T-helper 2 cell treated with Interferon-gamma antibody and Interleukin-4, amounts not matched to agents 100 ng/mL and 5 ng/mL, for 36 hours (primary cell): ENCODE measurements at regions not wholly inside any gene's neighbourhood (a gene's known extent, or its start where the extent isn't known, plus 50 kb on each side); places are given as distances from the start of the nearest gene placed in this dataset.
"Not testable (repeated sequence)": the region's sequence is repeated elsewhere in the genome, so short reads cannot be mapped to it uniquely, and the experiment has no call there.

Experiments
- intact Hi-C: fragments of 100-400 bp; cut with micrococcal nuclease; formaldehyde crosslinking; loops from one replicate; pipeline ENCODE4 v1.15.1; 2023

DNA sequence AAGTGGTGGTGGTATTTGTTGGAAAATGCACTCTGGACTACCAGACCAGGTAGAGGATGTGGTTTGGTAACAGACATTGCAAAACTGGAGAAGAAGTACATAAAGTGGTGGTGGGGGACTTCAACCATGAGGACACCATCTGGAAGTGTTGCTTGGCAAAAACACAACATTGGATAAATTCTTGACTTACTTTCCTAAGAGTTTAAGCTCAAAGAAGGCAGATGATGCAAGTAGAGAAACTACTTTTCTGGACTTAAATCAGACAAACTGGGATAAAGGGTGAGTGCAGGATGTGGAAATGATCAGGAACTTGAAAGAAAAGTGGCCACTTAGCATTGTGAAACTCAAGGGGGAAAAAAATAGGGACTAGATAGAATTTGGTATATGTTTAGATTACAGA is 487.4 kb downstream of the ZEB2 start:
- intact Hi-C loops, result no loop called here

DNA sequence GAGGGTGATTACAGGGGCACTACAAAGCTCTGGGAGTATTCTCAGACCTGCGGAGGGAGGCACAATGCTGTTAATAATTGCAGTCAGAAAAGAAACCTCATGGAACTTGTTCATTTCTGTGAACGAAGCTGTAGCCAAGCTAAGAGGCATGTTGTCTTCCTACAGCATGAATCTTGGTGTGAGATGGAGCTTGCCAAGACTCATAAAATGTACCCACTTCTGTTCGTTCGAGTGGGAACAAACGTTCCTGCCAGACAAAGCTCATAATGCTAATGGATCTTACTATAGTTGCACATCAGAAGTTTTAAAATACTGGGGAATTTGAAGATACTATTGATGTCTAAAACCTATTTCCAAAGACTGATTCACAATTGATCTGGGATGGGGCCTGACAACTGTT is 489.1 kb downstream of the ZEB2 start:
- intact Hi-C loops, result no loop called here

DNA sequence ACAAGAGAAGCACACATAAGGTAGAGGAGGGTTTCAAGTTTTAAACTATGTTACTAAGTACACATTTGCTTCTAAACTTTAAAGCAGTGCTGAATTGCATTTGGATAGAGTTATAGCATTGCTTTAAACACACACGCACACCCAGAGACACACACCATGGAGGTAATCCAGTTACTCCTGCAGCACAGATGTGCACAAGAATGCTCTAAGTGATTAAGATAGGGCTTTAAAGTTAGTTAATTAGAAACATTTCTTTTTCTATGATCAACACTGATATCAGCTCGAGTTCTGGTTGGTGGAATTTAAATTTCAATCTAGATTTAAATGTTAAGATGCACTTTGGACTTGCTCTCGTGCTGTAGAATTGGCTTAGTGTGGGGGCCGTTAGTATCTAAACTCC is 492.3 kb downstream of the ZEB2 start:
- intact Hi-C loops, result no loop called here

DNA sequence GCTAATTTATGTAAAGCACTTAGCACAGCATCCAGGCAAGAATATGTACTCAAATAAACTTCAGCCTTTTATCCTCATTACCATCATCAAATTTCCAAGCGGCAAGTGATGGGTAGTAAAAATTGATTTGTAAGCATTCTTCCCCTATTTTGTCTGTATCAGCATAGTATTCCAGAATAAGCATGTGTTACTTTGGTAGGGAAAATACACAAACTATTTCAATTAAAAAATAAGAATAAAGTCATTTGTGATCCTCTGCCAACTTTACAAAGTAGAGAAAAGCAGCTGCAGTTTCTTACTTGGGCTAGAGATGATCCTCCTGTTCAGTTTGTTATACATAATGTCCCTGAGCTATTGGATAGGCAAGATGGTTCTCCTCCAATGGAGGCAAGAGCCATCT is 493.2 kb downstream of the ZEB2 start:
- intact Hi-C loops, result no loop called here

DNA sequence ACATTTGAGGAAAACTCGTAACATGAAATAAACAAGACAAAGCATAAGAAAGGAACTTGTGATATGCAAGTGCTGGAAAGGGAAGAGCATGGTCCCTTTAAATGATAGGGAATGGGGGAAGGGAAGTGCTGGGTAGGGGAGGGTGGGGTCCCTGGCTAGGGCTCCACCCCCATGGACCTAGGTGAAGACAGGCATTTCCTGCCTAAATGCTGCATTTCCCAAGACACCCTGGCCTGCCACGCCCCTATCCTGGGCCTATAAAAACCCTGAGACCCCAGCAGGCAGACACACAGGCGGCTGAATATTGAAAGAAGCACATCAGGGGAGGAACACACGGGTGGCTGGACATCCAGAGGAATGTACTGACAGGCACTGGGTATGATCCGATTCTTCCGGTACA is 499.9 kb downstream of the ZEB2 start:
- intact Hi-C loops, result no loop called here

DNA sequence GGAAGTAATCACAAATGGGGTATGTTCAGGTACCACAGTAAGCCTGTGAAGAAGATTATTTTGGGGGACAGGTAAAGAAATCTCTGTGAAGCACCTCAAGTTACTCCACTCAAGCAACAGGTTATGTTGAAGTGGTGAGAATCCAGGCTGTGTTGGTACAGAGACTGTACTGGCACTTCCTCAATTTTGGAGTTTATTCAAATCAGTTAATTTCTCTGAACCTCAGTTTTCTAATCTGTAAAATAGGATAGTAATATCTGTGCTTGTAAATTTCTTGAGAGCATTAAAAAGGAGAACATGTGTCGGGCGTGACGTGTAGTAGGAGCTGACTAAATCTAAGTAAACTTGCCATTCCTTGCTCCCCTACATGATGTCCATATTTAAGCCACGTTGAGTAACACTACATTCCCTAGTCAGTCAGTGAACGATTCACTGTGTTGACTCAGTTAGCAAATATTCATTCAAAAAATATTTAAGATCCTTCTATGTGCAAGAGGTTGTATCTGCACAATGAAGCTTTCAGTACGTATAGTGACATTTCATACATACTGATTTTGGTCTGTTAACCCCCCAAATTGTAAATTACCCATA is 504.2 kb downstream of the ZEB2 start:
- intact Hi-C loops, result no loop called here

DNA sequence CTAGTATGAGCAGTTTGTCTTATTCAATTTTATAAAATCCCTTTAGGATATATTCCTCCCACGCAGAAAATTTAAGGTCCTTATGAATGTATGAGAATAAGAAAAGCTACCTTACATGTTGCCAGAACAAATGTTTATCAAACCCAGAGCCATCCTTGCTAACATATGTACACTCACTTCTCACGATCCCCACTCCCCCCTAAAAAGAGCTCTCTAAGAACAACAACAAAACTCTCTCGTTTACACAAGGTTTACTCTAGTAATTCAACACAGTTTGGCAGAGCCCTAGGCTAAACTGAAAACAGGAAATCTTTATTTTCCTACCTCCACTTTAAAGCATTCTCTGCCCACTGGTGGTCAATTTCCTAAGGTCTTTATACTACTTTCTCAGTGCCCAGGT is 504.9 kb downstream of the ZEB2 start:
- intact Hi-C loops, result no loop called here

DNA sequence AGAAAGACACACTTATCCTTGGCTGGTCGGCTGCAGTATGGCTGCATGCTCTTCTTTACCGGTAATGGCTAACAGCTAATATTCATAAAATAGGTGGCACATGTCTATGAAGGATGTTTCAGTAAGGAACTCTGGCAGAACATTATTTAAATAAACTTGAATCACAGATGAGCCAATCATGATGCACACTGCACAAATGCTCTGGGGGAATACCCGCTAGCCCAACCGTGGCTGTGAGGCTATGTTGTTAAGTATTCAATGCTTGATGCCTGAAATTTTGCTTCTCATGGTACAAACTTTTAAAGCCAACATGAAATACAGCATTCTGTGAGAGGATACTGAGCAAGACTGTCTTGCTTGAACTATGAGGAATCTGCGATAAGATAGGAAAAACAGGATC is 505.8 kb downstream of the ZEB2 start:
- intact Hi-C loops, result no loop called here

DNA sequence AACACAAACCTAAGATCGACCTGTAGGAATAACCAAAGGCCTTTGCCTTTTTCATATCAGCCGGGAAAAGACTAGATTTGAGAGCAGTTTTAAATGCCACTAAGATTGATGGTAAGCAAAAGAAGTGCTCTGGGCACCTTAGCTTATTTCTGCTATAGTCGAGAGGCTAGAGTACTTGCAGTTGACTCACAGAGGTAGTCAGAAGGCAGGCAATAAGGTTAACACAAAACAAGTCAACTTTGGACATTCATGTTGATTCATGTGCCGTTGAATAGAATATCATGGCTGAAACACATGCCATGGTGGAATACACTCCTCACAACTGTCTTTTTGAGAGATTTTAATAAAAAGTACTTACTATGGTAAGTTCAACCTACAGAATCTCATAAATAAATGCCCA is 507.6 kb downstream of the ZEB2 start:
- intact Hi-C loops, result no loop called here

DNA sequence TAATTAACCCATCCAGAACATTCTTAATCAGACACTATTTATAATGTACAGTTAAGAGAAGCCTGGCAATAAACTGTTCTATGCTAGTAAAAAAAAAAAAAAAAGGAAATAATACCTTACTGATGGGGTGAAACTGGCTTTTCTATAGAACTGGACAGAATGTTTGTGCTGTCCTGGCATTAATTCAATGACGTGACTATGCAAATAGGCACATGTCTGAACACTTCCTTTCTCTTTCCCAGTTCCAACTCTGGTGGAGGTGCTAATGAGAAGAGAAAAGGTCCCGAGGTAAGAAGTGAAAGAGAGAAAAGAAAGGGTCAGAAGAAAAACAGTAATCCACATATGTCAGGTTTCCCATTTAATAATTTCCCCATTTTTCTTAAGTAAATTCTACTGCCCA is 508.4 kb downstream of the ZEB2 start:
- intact Hi-C loops, result no loop called here

DNA sequence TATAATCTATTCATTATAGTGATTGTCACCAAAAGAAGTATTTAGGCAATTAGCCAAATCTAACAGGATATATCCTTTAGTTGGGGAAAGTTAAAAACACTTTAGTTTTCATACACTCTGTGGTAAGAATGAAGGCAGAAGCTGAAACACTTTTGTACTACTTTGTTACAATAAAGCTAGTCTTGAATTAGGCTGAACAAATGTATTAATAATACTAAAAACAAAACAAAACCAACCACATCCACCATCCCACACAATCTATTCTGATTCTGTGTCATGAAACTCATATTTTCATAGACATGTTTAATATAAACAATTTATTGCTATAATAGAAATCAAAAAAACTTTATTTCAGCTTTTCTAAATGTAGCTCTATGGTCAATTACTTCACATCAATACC is 508.8 kb downstream of the ZEB2 start:
- intact Hi-C loops, result no loop called here

DNA sequence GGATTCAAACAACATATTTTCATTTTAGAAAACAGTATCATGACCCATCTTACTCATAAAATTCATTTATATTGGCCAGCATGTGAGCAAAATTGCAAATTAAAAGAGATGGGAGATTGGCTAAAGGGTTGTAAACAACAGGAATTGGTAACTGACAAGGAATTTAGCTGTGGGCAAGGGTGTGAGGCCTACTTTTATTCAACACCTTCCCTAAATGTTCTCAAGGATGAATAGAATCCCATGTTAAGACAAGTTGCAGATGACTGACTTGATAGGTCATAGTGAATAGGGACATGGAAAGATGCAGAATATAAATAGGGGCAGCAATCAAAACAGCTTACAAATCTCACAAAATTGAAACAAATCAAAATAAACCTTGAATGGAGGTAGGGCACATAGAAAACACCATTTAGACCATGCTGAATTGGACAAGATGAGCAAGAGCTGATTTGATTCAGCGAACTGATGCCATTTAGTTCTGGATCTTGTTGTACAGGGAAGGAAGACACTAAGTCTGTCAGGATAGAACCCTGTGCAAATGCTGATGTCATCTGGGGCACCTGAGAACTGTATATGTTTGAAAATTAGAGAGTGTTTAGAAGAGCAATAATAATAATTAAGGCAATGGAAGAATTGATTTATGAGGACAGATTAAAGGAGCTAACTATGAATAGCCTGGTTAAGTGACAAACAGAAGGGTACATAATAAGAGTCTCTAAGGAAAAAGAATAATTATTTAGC is 509.7 kb downstream of the ZEB2 start:
- intact Hi-C loops, result no loop called here

DNA sequence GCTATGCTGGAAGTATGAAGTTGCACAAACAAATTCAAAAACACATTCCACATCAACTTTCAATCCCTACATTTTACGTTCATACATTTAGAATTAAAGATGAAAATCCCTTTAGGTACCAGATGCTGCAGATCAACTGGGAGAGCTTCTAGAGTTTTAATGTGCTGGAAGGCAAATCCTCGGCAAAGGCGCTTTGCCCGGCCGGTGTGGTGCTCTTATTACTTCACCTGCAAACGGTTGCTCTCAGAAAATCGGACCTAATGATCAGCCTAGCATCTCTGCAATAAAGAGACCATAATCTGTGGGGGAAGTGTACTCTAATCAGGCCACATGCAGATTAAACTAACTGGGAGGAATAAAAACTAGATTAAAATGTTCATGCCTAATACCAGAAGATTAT is 513.8 kb downstream of the ZEB2 start:
- intact Hi-C loops, result no loop called here

DNA sequence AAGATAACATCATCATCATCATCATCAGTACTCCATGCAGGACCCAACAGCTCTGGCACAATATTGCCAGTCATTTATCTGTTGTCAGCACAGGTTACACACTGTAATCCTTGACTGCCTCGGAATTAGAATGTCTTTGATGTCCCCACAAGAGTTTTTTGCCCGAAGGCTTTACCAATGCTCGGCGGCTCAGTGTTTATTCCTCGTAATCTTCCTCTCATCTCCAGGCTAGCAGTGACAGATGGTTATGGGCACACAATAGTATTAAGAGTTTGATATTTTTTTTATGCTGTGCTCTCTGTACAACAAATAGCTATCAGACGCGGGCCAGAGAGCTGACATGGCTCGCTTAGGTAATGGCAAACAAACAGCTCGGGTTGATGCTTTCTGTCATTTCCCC is 515.2 kb downstream of the ZEB2 start:
- intact Hi-C loops, result no loop called here

DNA sequence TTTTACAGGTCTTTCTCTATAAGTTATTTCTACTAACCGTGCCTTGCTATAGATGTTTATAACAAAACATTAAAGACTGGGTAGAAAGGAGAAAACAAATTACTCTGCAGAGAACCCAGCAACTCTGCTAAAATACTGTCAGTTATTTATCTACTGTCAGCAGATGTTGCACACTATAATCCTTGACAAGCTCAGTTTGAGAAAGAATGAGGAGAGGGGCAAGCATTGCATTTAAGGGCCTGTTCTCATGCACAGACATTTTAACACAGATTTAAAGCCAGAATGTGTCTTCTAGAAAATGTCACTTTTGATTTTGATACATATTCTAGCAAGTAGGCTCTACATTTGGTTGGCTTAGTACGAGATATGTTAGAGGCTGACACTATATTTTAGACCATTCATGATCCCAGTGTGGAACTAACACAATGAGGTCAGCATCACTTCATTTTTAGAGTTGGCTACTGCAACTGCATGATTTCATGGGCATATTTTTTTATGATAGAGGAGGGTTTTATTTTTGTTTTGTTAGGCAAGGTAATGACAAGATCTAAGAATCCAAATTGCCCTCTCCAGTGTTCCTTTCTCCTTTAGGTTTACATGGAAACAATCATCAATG is 516.4 kb downstream of the ZEB2 start:
- intact Hi-C loops, result no loop called here

DNA sequence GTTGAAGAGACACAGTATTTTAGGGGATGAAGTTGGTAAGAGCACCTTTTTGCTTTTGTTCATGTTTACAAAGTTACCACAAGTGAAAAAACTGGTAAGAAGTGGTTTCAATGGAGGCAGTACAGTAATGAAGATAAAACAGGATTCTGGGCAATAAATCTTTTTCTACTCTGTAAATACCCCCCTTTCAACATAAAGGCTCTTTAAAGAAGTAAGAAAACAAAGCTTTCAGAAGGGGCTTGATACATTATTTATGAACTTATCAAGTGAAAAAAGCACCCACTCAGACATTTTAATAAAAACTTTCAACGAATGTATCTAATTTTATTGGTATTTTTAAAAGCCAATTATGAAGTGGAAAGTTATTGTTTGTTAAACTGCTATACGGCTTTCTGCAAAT is 522.9 kb downstream of the ZEB2 start:
- intact Hi-C loops, result no loop called here

DNA sequence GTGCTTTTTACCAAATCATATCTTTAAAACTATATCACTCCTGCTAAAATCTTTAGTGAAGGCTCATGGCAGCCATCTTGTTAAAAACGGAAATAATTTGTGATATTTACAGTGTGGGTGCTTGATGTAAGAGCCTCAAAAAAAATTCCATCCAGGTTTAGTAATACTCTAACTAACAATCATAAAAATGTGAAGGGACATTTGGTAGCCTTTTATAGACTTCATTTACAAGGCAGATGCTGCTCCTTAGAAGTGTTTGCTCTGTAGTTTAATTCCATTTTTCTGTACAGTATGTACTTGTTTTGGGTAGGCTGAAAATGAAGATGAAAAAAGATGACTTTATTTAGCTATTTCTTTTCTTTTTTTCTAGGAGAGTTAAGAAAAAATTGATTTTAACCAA is 525.0 kb downstream of the ZEB2 start:
- intact Hi-C loops, result no loop called here

DNA sequence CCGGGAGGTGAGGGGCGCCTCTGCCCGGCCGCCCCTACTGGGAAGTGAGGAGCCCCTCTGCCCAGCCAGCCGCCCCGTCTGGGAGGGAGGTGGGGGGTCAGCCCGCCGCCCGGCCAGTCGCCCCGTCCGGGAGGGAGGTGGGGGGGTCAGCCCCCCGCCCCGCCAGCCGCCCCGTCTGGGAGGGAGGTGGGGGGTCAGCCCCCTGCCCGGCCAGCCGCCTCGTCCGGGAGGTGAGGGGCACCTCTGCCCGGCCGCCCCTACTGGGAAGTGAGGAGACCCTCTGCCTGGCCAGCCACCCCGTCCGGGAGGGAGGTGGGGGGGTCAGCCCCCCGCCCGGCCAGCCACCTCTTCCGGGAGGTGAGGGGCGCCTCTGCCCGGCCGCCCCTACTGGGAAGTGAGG is 528.3 kb downstream of the ZEB2 start:
- intact Hi-C loops, result not testable (repeated sequence)

DNA sequence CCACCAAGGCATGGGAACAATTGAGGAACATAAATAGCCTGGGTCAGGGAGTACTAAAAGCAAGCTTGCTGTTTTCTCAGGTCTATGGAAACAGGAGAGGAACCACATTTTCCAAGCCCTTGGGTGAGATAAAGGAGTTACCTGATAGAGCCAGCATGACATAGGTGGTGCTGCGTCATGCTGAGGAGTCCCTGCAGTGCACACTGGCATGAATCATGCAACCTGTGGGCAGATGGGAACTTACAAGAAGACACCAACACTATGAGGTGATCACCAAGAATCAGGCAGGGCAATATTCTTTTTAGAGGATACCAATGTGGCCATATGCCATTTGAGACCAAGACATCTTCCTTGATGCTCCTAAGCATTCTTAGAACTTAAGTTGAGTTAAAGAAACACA is 531.8 kb downstream of the ZEB2 start:
- intact Hi-C loops, result no loop called here

DNA sequence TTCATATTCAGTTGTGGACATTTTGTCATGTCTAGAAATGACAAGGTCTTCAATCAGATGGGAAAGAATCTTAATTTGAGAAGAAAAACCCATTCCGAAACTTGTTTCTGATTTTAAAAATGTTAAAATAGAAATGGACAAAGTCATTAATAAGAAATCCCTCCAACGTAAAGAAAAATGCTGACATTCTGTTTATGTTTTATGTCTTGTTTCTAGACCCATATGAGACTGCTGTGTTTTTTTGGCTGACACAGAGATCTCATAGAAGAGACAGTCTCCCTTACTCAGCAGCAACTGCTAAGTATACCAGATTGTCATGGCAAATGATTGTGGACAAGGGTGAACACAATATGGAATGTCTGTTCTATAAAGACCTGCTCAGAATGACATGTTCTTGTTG is 538.5 kb downstream of the ZEB2 start:
- intact Hi-C loops, result no loop called here

DNA sequence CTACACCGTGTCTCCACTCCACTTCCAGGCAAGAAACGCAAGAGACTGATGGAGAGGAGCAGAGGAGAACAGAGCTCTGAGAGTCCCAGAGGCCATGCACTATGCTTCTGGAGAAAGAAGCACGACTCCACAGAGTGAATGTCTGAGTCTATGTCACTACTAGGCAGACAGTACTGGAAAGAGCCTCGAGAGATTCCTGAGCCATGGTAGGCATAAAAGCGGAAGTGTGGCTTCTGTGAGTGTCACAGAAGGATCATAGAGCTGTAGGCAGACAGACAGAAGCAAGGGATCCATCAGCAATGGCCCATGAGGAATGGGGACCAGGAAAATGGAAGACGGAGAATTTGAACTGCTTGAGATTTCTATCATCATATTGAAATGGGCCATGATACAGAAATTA is 542.6 kb downstream of the ZEB2 start:
- intact Hi-C loops, result no loop called here

DNA sequence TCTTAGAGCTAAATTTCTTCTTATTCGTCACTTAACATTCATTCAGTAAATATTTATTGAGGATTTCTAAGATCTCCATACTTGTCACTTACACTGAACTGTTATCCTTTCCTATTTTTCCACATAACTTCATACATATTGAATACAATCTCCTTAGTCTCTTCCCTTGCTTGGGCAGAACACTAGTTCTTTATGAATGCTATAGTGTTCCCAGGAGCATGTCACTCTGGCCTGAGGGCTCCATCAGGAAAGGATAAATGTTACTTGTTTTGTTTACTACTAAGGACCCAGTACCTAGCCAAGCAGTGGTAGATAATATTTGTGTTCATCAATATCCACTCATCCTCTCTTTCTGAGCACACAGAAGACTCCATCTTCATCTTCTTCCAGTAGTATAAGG is 544.7 kb downstream of the ZEB2 start:
- intact Hi-C loops, result no loop called here

DNA sequence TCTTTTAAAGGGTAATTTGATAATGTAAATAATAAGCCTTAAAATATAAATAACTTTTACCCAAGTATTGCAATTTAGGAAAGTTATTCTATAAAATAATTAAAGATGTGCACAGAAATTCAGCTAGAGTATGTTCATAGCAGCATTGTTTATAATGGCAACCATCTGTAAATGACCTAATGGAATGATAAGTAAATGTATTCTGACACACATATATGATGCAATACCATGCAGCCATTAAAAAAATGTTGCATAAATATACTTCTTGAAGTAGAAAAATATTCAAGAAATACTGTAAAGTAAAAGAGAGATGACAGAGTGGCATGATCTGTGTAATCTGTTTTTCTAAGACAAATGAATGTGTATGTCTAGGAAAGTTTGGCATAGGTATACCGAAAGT is 545.7 kb downstream of the ZEB2 start:
- intact Hi-C loops, result no loop called here
